Right cardiac atrium (tissue), 5 donors: ENCODE measurements at regions not wholly inside any gene's neighbourhood (a gene's known extent, or its start where the extent isn't known, plus 50 kb on each side); places are given as distances from the start of the nearest gene placed in this dataset.
"Not testable (repeated sequence)": the region's sequence is repeated elsewhere in the genome, so short reads cannot be mapped to it uniquely, and the experiment has no call there.

Experiments used
- ATAC-seq, 2 donors: fragments of 200-7000 bp; cut with Tn5 transposase; one replicate each; pipeline versions ENCODE4 v1.8.0 to v1.9.1; 2020; ENCODE audit warnings: moderate library complexity in 2 of 2, mild to moderate bottlenecking in 1 of 2
- DNase-seq, 3 donors: peaks; one replicate each; pipeline ENCODE4 v3.0.0-alpha.2; 2020
- H3K27ac ChIP-seq: one replicate; pipeline ENCODE4 v1.5.1; 2013; ENCODE audit warnings: mild to moderate bottlenecking, low read length, control low read depth, moderate library complexity
- H3K27me3 ChIP-seq: one replicate; pipeline ENCODE4 v1.6.1; 2013; ENCODE audit not compliant: control insufficient read depth, insufficient read depth
- H3K4me1 ChIP-seq: one replicate; pipeline ENCODE4 v1.6.1; 2013; ENCODE audit warnings: low read length; ENCODE audit not compliant: control insufficient read depth, insufficient read depth
- H3K4me3 ChIP-seq: one replicate; pipeline ENCODE4 v1.5.1; 2013; ENCODE audit warnings: low read length, control low read depth
- H3K9me3 ChIP-seq: one replicate; pipeline ENCODE4 v1.6.1; 2013; ENCODE audit warnings: low read length; ENCODE audit not compliant: control insufficient read depth
- WGBS: extraction: QIAGEN DNeasy Blood & Tissue Kit; methylation state at CpG from one replicate; pipeline ENCODE4 v1.1.7; 2013; 5-methylcytosine and 5-hydroxymethylcytosine counted together
- intact Hi-C, 4 donors: fragments of 100-400 bp; cut with DNase I; formaldehyde crosslinking; loops; one replicate each; pipeline versions ENCODE4 v1.11.0 to v1.14.0; 2022 to 2023
- donor health status: healthy with polysubstance abuse.
- donor health status: DM: no; HTN: yes; CAD: no.
- donor health status: DM: no; HTN: no; CAD: no.
- donor health status: DM: no; HTN: yes; CAD: no; lungs with severe emphysema.
- donor health status: DM: yes; HTN: yes; CAD: no.

GRCh38 chr5:30150231-30150630, 1043.3 kb upstream of the CDH6 start:
- intact Hi-C loops, result no loop called here

GRCh38 chr5:30149526-30149925, 1044.0 kb upstream of the CDH6 start:
- DNase-seq (no peak), ATAC-seq (no peak)
- Histone ChIP-seq H3K4me3 (no peak overlapping the region), H3K27me3 (no peaks in the 10 kb centered on the region), H3K4me1 (no peaks in the 10 kb centered on the region), H3K9me3 (peaks cover 9% of the 10 kb centered on the region), H3K27ac (no peak overlapping the region)
- intact Hi-C loops, result no loop called here

More at GRCh38 chr5:30150231-30150630, 1043.3 kb upstream of the CDH6 start:
- no peak overlapping the region for H3K4me3 ChIP-seq
- no peaks in the 10 kb centered on the region for H3K4me1 ChIP-seq
- no peak overlapping the region for H3K27ac ChIP-seq
- peaks cover 9% of the 10 kb centered on the region for H3K9me3 ChIP-seq
- H3K27me3 ChIP-seq, result no peaks in the 10 kb centered on the region
- ATAC-seq, result no peak
- no peak for DNase-seq

- intact Hi-C loops, result no loop called here
- ATAC-seq, result no peak
- Histone ChIP-seq H3K9me3 (peaks cover 9% of the 10 kb centered on the region), H3K27me3 (no peaks in the 10 kb centered on the region), H3K4me3 (no peak overlapping the region), H3K27ac (no peak overlapping the region), H3K4me1 (no peaks in the 10 kb centered on the region)
- no peak for DNase-seq
- WGBS, result 44% methylated on average over 1 of the region's 1 CpG
Observed at GRCh38 chr5:30147976-30148375, 1045.5 kb upstream of the CDH6 start.

GRCh38 chr5:30144059-30144458, 1049.4 kb upstream of the CDH6 start:
- intact Hi-C loops, H3K4me1 ChIP-seq, H3K27me3 ChIP-seq, DNase-seq, H3K9me3 ChIP-seq, ATAC-seq, H3K27ac ChIP-seq, H3K4me3 ChIP-seq: not testable (repeated sequence)
- 71% methylated on average over 4 of the region's 4 CpGs for WGBS

DNA sequence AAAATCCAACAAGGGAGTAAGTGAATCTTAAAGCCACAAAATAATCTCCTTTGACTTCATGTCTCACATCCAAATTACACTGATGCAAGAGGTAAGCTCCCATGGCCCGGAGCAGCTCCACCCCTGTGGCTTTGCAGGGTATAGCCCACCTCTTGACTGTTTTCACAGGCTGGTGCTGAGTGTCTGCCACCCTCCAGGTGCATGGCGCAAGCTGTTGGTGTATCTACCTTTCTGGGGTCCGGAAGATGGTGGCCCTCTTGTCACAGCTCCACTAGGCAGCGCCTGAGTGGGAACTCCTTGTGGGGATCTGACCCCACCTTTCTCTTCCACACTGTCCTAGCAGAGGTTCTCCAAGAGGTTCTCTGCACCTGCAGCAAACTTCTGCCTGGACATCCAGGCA, 1051.1 kb upstream of the CDH6 start:
- ATAC-seq, result no peak
- Histone ChIP-seq H3K27ac (no peak overlapping the region), H3K9me3 (no peaks in the 10 kb centered on the region), H3K27me3 (no peaks in the 10 kb centered on the region), H3K4me3 (no peak overlapping the region), H3K4me1 (no peaks in the 10 kb centered on the region)
- intact Hi-C loops, result no loop called here
- WGBS, result 74% methylated on average over 4 of the region's 4 CpGs
- DNase-seq, result peak in 1 of 3 donors; percentile 10

DNA sequence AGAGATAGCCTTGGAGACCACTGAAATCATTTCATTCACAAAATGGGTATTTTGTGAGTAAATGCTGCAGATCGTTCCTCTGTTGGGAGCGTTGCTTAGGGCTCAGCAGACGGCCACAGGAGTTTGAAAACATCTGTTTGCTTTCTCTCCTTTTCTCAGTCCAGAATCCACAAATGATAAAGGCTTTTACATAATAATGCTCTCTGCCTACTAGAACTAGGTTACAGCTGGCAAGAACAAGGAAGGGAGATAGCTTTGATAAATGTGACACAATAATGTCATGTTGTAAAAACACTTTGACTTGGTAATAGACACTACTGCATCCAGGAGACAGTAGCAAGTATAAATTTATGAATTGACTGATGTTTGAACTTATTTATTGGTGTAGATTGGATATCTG, 1072.4 kb upstream of the CDH6 start:
- WGBS, result 49% methylated on average over 3 of the region's 3 CpGs
- ATAC-seq, result no peak
- H3K4me1 ChIP-seq, result no peaks in the 10 kb centered on the region
- H3K27ac ChIP-seq, result no peak overlapping the region
- H3K9me3 ChIP-seq, result peaks cover 3% of the 10 kb centered on the region
- H3K4me3 ChIP-seq, result no peak overlapping the region
- DNase-seq, result no peak
- no peaks in the 10 kb centered on the region for H3K27me3 ChIP-seq
- intact Hi-C loops, result no loop called here

DNA sequence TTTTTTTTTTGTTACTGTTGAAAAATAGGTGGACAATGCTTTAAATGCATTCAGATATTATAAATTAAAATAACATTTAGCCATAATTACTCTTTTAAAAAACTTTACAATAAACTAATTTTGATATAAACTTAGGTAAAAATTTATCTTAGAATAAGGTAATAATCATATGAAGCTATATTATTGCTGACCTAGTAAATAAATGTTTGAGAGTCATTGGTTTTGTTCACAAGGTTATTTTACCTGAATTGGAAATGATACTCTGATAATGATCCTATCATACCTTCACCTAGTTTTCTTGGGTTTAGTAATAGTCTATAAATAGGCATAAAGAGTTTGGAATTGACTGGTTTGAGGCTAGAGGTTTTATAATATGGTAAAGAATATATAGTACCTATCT, 1076.4 kb upstream of the CDH6 start:
- intact Hi-C loops, result no loop called here
- peaks cover 2% of the 10 kb centered on the region for H3K9me3 ChIP-seq
- no peak for DNase-seq
- H3K4me3 ChIP-seq, result no peak overlapping the region
- no peaks in the 10 kb centered on the region for H3K4me1 ChIP-seq
- H3K27ac ChIP-seq, result no peak overlapping the region
- ATAC-seq, result no peak
- no peaks in the 10 kb centered on the region for H3K27me3 ChIP-seq

GRCh38 chr5:30113542-30113941, 1079.9 kb upstream of the CDH6 start:
- H3K9me3 ChIP-seq, result no peaks in the 10 kb centered on the region
- no peak overlapping the region for H3K27ac ChIP-seq
- H3K4me1 ChIP-seq, result no peaks in the 10 kb centered on the region
- DNase-seq (no peak), ATAC-seq (no peak)
- H3K27me3 ChIP-seq, result no peaks in the 10 kb centered on the region
- intact Hi-C loops, result no loop called here
- H3K4me3 ChIP-seq, result no peak overlapping the region
- 89% methylated on average over 4 of the region's 4 CpGs for WGBS

- H3K9me3 ChIP-seq, result no peaks in the 10 kb centered on the region
- H3K4me1 ChIP-seq, result no peaks in the 10 kb centered on the region
- no peak for DNase-seq
- no peak overlapping the region for H3K4me3 ChIP-seq
- no peak overlapping the region for H3K27ac ChIP-seq
- intact Hi-C loops, result no loop called here
- H3K27me3 ChIP-seq, result no peaks in the 10 kb centered on the region
- 44% methylated on average over 2 of the region's 2 CpGs for WGBS
- ATAC-seq, result no peak
Observed at GRCh38 chr5:30112867-30113266, 1080.6 kb upstream of the CDH6 start.

DNA sequence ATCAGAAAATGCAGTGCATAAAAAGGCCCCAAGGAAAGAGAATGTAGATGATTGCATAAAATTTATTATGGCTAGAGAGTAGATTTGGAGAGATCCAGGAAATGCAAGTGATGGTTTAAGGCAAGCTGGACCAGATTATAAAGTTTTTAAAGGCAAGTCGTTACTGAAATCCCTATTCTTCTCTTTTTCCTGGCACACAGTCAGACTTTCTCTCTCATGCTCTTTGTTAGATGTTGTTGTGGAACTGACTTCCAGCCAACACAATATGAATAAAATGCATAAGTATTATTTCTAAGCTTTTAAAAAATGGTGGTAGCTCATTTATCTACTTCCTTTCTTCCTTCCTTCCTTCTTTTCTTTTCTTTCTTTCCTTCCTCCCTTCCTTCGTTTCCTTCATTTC, 1085.4 kb upstream of the CDH6 start:
- no peak overlapping the region for H3K27ac ChIP-seq
- H3K4me3 ChIP-seq, result no peak overlapping the region
- peaks cover 4% of the 10 kb centered on the region for H3K9me3 ChIP-seq
- H3K27me3 ChIP-seq, result no peaks in the 10 kb centered on the region
- H3K4me1 ChIP-seq, result no peaks in the 10 kb centered on the region
- intact Hi-C loops, result no loop called here
- DNase-seq (no peak), ATAC-seq (no peak)
- 50% methylated on average over 2 of the region's 2 CpGs for WGBS

GRCh38 chr5:30106596-30106995, 1086.9 kb upstream of the CDH6 start:
- H3K9me3 ChIP-seq, result peaks cover 4% of the 10 kb centered on the region
- no peaks in the 10 kb centered on the region for H3K27me3 ChIP-seq
- no peak overlapping the region for H3K4me3 ChIP-seq
- ATAC-seq, result no peak
- intact Hi-C loops, result no loop called here
- H3K4me1 ChIP-seq, result no peaks in the 10 kb centered on the region
- no peak overlapping the region for H3K27ac ChIP-seq
- 83% methylated on average over 13 of the region's 13 CpGs for WGBS
- peak in 1 of 3 donors; percentile 15 for DNase-seq

DNA sequence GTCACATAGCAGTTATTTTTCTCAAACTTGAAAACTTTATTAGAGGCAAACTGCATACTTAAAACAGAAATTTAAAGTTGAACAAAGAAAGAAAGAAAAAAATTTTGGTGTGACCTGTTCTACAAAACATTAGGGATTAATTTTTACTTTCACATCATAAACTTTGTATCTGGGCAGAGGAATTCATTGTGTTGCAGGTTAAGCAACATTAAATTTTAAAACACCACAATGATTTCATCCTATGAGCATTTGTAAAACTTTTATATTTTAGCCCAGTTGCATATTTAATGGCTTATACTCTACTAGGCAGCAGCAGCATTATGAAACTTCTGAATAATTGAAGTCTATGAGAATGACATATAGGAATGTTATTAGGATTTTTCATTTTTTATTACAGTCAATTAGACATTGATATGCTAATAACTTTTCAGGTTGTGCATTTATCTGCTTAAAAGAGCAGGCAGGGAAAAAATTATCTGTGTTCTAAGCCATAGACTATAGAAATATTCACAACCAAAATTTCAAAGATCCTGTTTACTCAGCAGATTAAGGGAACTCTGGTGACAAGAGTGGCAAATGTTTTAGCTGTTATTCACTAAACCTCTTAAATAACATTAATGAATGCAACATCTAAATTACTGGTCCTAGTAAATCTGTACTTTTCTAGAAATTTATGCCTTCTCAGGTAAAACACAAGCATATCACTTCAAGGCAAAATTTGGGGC, 1088.5 kb upstream of the CDH6 start:
- Histone ChIP-seq H3K27me3 (no peaks in the 10 kb centered on the region), H3K4me3 (no peak overlapping the region), H3K9me3 (peaks cover 4% of the 10 kb centered on the region), H3K27ac (no peak overlapping the region), H3K4me1 (no peaks in the 10 kb centered on the region)
- intact Hi-C loops, result no loop called here
- DNase-seq (no peak), ATAC-seq (no peak)
